SK-N-MC (cell line): ENCODE measurements at regions not wholly inside any gene's neighbourhood (a gene's known extent, or its start where the extent isn't known, plus 50 kb on each side); places are given as distances from the start of the nearest gene placed in this dataset.

Experiments used
- EZH2 ChIP-seq: fragments of 200-600 bp; sonication (generic); IDR thresholded peaks from one replicate; pipeline ENCODE4 v1.6.1; 2017; ENCODE audit warnings: antibody characterized with exemption
- POLR2AphosphoS5 ChIP-seq: IDR thresholded peaks from 2 replicates; pipeline ENCODE4 v1.6.1; 2012; ENCODE audit warnings: mild to moderate bottlenecking, low read depth, low read length, borderline replicate concordance

DNA sequence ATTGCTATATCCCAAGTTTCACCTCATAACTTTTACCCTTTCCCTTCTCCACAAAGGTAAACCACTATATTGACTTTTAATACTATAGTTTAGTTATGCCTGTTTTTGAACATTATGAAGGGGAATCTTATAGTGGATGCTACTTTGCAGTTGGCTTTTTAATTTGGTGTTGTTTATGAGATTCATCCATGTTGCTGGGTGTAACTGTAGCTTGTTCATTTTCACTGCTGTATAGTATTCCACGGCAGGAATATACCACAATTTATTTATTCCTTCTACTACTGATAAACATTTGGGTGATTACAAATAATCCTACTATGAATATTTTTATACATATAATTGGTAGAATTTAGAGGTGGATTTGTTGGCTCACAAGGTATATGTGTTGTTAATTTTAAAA, 88.4 kb upstream of the NALF2 start:
- TF ChIP-seq EZH2 = no peak
- TF ChIP-seq POLR2AphosphoS5 = no peak
